ENCODE measurements at regions not wholly inside any gene's neighbourhood (a gene's known extent, or its start where the extent isn't known, plus 50 kb on each side); places are given as distances from the start of the nearest gene placed in this dataset.

DNA sequence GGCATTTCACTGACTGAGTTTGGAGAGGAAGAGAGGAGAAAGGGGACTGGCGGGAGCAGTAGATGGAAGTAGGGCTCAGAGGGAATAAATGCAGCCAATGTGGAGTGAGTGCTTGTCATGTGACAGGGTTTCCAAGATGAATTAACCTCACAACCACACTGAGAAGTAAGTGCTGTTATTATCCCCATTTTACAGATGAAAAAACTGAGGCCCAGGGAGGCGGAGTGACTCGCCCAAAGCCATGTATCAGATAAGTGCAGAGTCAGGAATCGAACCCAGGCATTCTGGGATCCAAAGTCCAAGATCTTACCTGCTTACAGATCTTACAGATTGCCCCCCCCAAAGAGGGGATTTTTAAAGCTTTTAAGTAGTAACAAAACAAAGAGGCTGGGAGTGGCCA, 207.2 kb downstream of the SHQ1 start:
- no peak for TF ChIP-seq POLR2AphosphoS5 (IDR thresholded peaks at IDR 0.05)
- TF ChIP-seq POLR2A (IDR thresholded peaks at IDR 0.05): no peak
- TF ChIP-seq EP300 (IDR thresholded peaks at IDR 0.05): no peak
- TF ChIP-seq, protein P1, sequence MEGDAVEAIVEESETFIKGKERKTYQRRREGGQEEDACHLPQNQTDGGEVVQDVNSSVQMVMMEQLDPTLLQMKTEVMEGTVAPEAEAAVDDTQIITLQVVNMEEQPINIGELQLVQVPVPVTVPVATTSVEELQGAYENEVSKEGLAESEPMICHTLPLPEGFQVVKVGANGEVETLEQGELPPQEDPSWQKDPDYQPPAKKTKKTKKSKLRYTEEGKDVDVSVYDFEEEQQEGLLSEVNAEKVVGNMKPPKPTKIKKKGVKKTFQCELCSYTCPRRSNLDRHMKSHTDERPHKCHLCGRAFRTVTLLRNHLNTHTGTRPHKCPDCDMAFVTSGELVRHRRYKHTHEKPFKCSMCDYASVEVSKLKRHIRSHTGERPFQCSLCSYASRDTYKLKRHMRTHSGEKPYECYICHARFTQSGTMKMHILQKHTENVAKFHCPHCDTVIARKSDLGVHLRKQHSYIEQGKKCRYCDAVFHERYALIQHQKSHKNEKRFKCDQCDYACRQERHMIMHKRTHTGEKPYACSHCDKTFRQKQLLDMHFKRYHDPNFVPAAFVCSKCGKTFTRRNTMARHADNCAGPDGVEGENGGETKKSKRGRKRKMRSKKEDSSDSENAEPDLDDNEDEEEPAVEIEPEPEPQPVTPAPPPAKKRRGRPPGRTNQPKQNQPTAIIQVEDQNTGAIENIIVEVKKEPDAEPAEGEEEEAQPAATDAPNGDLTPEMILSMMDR (IDR thresholded peaks at IDR 0.05): no peak
- H3K27me3 ChIP-seq: no peaks in the 10 kb centered on the region
- H3K9me3 ChIP-seq: no peaks in the 10 kb centered on the region
- no peak overlapping the region for H3K27ac ChIP-seq
- H3K4me3 ChIP-seq: no peak overlapping the region
- no peaks in the 10 kb centered on the region for H3K4me1 ChIP-seq
- no peak for ATAC-seq
- 89 to 100% methylated on average over 3 to 4 of the region's 4 CpGs for WGBS, 2 donors (ENCODE audit: low coverage in 1 of 2)
- H3K36me3 ChIP-seq: no peaks in the 10 kb centered on the region

DNA sequence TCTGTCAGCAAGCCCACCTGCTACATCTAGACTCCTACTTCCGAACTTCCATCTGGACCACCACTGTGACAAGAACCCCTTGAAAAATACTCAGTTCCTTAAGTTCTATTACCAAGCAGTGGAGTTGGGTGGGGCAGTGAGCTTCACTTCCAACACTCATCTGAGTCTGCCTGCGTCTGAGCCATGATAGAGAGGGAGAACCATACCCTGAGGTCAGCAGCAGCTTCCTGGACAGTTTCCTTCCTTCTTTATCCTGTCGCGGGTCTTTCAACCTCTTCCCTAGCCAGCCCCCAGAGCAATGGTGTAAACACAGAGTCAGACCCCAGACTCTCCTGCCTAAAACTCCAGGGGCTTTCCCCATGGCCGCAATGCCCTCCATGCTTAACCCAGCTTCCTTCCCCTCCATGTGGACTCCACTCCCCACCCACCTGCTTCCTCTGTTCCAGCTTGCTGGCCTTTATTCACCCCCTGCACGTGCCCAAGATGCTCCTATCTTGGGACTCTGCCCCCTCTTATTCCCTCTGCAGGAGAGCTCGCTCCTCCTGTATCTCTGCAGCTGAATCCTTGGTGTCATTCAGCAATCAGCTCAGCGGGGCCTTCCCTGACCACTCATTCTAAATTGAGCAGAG, 211.2 kb downstream of the SHQ1 start:
- H3K4me3 ChIP-seq: no peak overlapping the region
- no peaks in the 10 kb centered on the region for H3K36me3 ChIP-seq
- ATAC-seq: no peak
- WGBS, 2 donors (ENCODE audit: low coverage in 1 of 2): 57 to 75% methylated on average over 3 to 8 of the region's 8 CpGs
- H3K9me3 ChIP-seq: no peaks in the 10 kb centered on the region
- H3K4me1 ChIP-seq: no peaks in the 10 kb centered on the region
- H3K27me3 ChIP-seq: no peaks in the 10 kb centered on the region
- H3K27ac ChIP-seq: no peak overlapping the region
- TF ChIP-seq POLR2A (IDR thresholded peaks at IDR 0.05) (no peak), POLR2AphosphoS5 (IDR thresholded peaks at IDR 0.05) (no peak), EP300 (IDR thresholded peaks at IDR 0.05) (no peak)
- TF ChIP-seq, protein P1 (IDR thresholded peaks at IDR 0.05): no peak

- 89 to 93% methylated on average over 2 to 3 of the region's 4 CpGs for WGBS, 2 donors (ENCODE audit: low coverage in 1 of 2)
- TF ChIP-seq, protein P1 (IDR thresholded peaks at IDR 0.05): no peak
- TF ChIP-seq EP300 (IDR thresholded peaks at IDR 0.05) (no peak), POLR2A (IDR thresholded peaks at IDR 0.05) (no peak), POLR2AphosphoS5 (IDR thresholded peaks at IDR 0.05) (no peak)
- ATAC-seq: no peak
Measured at GRCh38 chr3:72635551-72635950, 212.7 kb downstream of the SHQ1 start.

GRCh38 chr3:72634128-72634527, 214.1 kb downstream of the SHQ1 start:
- Histone ChIP-seq H3K4me1 (no peaks in the 10 kb centered on the region), H3K27ac (no peak overlapping the region), H3K4me3 (no peak overlapping the region), H3K36me3 (no peaks in the 10 kb centered on the region), H3K9me3 (no peaks in the 10 kb centered on the region), H3K27me3 (no peaks in the 10 kb centered on the region)
- TF ChIP-seq POLR2AphosphoS5 (IDR thresholded peaks at IDR 0.05) (no peak), EP300 (IDR thresholded peaks at IDR 0.05) (no peak), POLR2A (IDR thresholded peaks at IDR 0.05) (no peak)
- TF ChIP-seq, protein P1 (IDR thresholded peaks at IDR 0.05): no peak
- ATAC-seq: no peak
- WGBS, 2 donors (ENCODE audit: low coverage in 1 of 2): 92 to 95% methylated on average over 2 of the region's 2 CpGs

More at GRCh38 chr3:72635551-72635950, 212.7 kb downstream of the SHQ1 start:
- Histone ChIP-seq H3K4me1 (no peaks in the 10 kb centered on the region), H3K27me3 (no peaks in the 10 kb centered on the region), H3K4me3 (no peak overlapping the region), H3K36me3 (no peaks in the 10 kb centered on the region), H3K27ac (no peak overlapping the region), H3K9me3 (no peaks in the 10 kb centered on the region)

- ATAC-seq: no peak
- H3K36me3 ChIP-seq: no peaks in the 10 kb centered on the region
- 92 to 100% methylated on average over 1 to 5 of the region's 5 CpGs for WGBS, 2 donors (ENCODE audit: low coverage in 1 of 2)
- no peak for TF ChIP-seq POLR2AphosphoS5 (IDR thresholded peaks at IDR 0.05)
- TF ChIP-seq, protein P1 (IDR thresholded peaks at IDR 0.05): no peak
- TF ChIP-seq EP300 (IDR thresholded peaks at IDR 0.05): no peak
- no peak for TF ChIP-seq POLR2A (IDR thresholded peaks at IDR 0.05)
- no peaks in the 10 kb centered on the region for H3K4me1 ChIP-seq
- H3K27me3 ChIP-seq: no peaks in the 10 kb centered on the region
- no peak overlapping the region for H3K4me3 ChIP-seq
- H3K9me3 ChIP-seq: no peaks in the 10 kb centered on the region
- no peak overlapping the region for H3K27ac ChIP-seq
Measured at GRCh38 chr3:72633534-72633933, 214.7 kb downstream of the SHQ1 start.

Measured in gastroesophageal sphincter (tissue), 4 donors.